H1 (cell line): ENCODE measurements at regions not wholly inside any gene's neighbourhood (a gene's known extent, or its start where the extent isn't known, plus 50 kb on each side); places are given as distances from the start of the nearest gene placed in this dataset.

ENCODE experiments used
- CTCF ChIA-PET: fragments of 300-600 bp; sonication (Branson Sonifier 250); formaldehyde crosslinking; loops from one replicate; lab custom pipeline; 2021; ENCODE audit not compliant: partially characterized antibody; lab: Charles Lee
- POLR2A ChIA-PET: fragments of 300-600 bp; sonication (Branson Sonifier 250); formaldehyde crosslinking; loops from one replicate; lab custom pipeline; 2021; ENCODE audit warnings: inconsistent platforms; ENCODE audit not compliant: partially characterized antibody; lab: Charles Lee
- DNase-seq, 2 experiments: peaks; one replicate each; pipeline versions ENCODE4 v3.0.0 to v3.0.0-alpha.2; 2010 to 2022; ENCODE audit warnings: low spot score in 2 of 2, low read depth in 1 of 2, mixed read lengths in 1 of 2
- FAIRE-seq: peaks from 2 replicates; lab custom pipeline; 2011; peaks lifted over from hg19 to GRCh38; lab: Jason Lieb, UNC
- H2AFZ ChIP-seq: 2 replicates; pipeline ENCODE4 v1.8.1; 2012; ENCODE audit warnings: low read length, inconsistent platforms
- H2AK5ac ChIP-seq: 2 replicates; pipeline ENCODE4 v1.6.1; 2013; ENCODE audit warnings: low read depth, low read length
- H2BK120ac ChIP-seq: replicated peaks from 2 replicates; pipeline ENCODE3; 2013; ENCODE audit warnings: low read depth, low read length, inconsistent platforms
- H2BK12ac ChIP-seq: 2 replicates; pipeline ENCODE4 v1.6.1; 2013; ENCODE audit warnings: low read depth, low read length
- H2BK15ac ChIP-seq: 2 replicates; pipeline ENCODE4 v1.6.1; 2013; ENCODE audit warnings: low read length
- H2BK20ac ChIP-seq: 2 replicates; pipeline ENCODE4 v1.6.1; 2013; ENCODE audit warnings: low read length
- H2BK5ac ChIP-seq: 2 replicates; pipeline ENCODE4 v1.6.1; 2013; ENCODE audit warnings: low read depth, low read length
- H3K14ac ChIP-seq: 2 replicates; pipeline ENCODE4 v1.6.1; 2013; ENCODE audit warnings: inconsistent platforms; ENCODE audit not compliant: insufficient read length
- H3K18ac ChIP-seq: 2 replicates; pipeline ENCODE4 v1.6.1; 2013; ENCODE audit warnings: low read length; ENCODE audit errors: extremely low read depth
- H3K23ac ChIP-seq: 2 replicates; pipeline ENCODE4 v1.6.1; 2013; ENCODE audit warnings: inconsistent platforms; ENCODE audit not compliant: insufficient read length
- H3K23me2 ChIP-seq: 2 replicates; pipeline ENCODE4 v1.6.1; 2013; ENCODE audit warnings: low read depth, low read length
- H3K27ac ChIP-seq: 2 replicates; pipeline ENCODE4 v1.6.1; 2011; ENCODE audit warnings: low read depth, low read length, inconsistent platforms
- H3K27me3 ChIP-seq, 4 experiments: replicated peaks in 1 of 4; 1 replicate in 1 of 4; 2 replicates in 3 of 4; pipeline versions ENCODE4 v1.6.1 to v1.8.1; 2011 to 2013; ENCODE audit warnings: low read length in 3 of 4, mild to moderate bottlenecking in 3 of 4, inconsistent platforms in 2 of 4, mixed read lengths in 2 of 4, moderate library complexity in 1 of 4; ENCODE audit not compliant: control insufficient read depth in 3 of 4, insufficient read depth in 3 of 4; ENCODE audit errors: extremely low read depth in 1 of 4
- H3K36me3 ChIP-seq, 4 experiments: 2 replicates each; pipeline versions ENCODE4 v1.6.1 to v1.8.1; 2011 to 2013; ENCODE audit warnings: mild to moderate bottlenecking in 4 of 4, low read length in 3 of 4, moderate library complexity in 2 of 4, control low read depth in 1 of 4, inconsistent platforms in 1 of 4; ENCODE audit not compliant: insufficient read depth in 4 of 4, control insufficient read depth in 2 of 4
- H3K4ac ChIP-seq: replicated peaks from 2 replicates; pipeline ENCODE3; 2013; ENCODE audit warnings: low read length, low read depth, mixed read lengths, inconsistent platforms; ENCODE audit not compliant: insufficient read length
- H3K4me1 ChIP-seq, 4 experiments: replicated peaks in 1 of 4; 1 replicate in 1 of 4; 2 replicates in 3 of 4; pipeline versions ENCODE4 v1.6.1 to v1.8.1; 2011 to 2013; ENCODE audit warnings: low read length in 3 of 4, inconsistent platforms in 2 of 4, mixed read lengths in 1 of 4; ENCODE audit not compliant: insufficient read depth in 4 of 4, control insufficient read depth in 3 of 4
- H3K4me2 ChIP-seq, 2 experiments: 2 replicates each; pipeline versions ENCODE4 v1.6.1 to v1.8.1; 2011 to 2013; ENCODE audit warnings: low read depth in 2 of 2, low read length in 2 of 2, control low read depth in 1 of 2, inconsistent platforms in 1 of 2, mild to moderate bottlenecking in 1 of 2; ENCODE audit not compliant: insufficient read depth in 1 of 2
- H3K4me3 ChIP-seq, 4 experiments: fragments of 200-600, 300-600 bp in 1 of 4; sonication (generic), shearing (Covaris generic), sonication (Bioruptor Twin) in 1 of 4; 2 replicates each; pipeline versions ENCODE4 v1.5.1 to v1.8.1; 2011 to 2016; ENCODE audit warnings: low read length in 4 of 4, low read depth in 3 of 4, control low read depth in 2 of 4, inconsistent platforms in 2 of 4, mild to moderate bottlenecking in 2 of 4, mixed read lengths in 1 of 4, moderate library complexity in 1 of 4; ENCODE audit not compliant: insufficient read depth in 2 of 4; ENCODE audit errors: extremely low read depth in 1 of 4
- H3K56ac ChIP-seq: replicated peaks from 2 replicates; pipeline ENCODE3; 2013; ENCODE audit warnings: low read depth, mild to moderate bottlenecking, mixed read lengths, low read length, inconsistent platforms; ENCODE audit not compliant: insufficient read length
- H3K79me1 ChIP-seq: 2 replicates; pipeline ENCODE4 v1.6.1; 2013; ENCODE audit warnings: low read depth, low read length, control low read depth
- H3K79me2 ChIP-seq, 2 experiments: 2 replicates each; pipeline versions ENCODE4 v1.6.1 to v1.8.1; 2012 to 2013; ENCODE audit warnings: low read length in 2 of 2, mild to moderate bottlenecking in 2 of 2, inconsistent platforms in 1 of 2; ENCODE audit not compliant: insufficient read depth in 2 of 2, control insufficient read depth in 1 of 2
- H3K9ac ChIP-seq, 4 experiments: replicated peaks in 1 of 4; 1 replicate in 1 of 4; 2 replicates in 3 of 4; pipeline versions ENCODE4 v1.6.1 to v1.8.1; 2011 to 2013; ENCODE audit warnings: low read depth in 3 of 4, low read length in 3 of 4, control low read depth in 2 of 4, mild to moderate bottlenecking in 2 of 4, moderate library complexity in 2 of 4, inconsistent platforms in 1 of 4; ENCODE audit errors: extremely low read depth in 1 of 4
- H3K9me3 ChIP-seq, 2 experiments: 2 replicates each; pipeline versions ENCODE4 v1.6.1 to v1.8.1; 2012 to 2013; ENCODE audit warnings: mild to moderate bottlenecking in 2 of 2, moderate library complexity in 2 of 2, control low read depth in 1 of 2, inconsistent platforms in 1 of 2, low read depth in 1 of 2, low read length in 1 of 2, mixed read lengths in 1 of 2; ENCODE audit not compliant: insufficient read depth in 2 of 2
- H4K20me1 ChIP-seq, 2 experiments: replicated peaks in 1 of 2; 2 replicates each; pipeline versions ENCODE3 to v1.8.1; 2011 to 2013; ENCODE audit warnings: inconsistent platforms in 2 of 2, low read length in 2 of 2, mild to moderate bottlenecking in 1 of 2; ENCODE audit not compliant: insufficient read depth in 2 of 2, control insufficient read depth in 1 of 2
- H4K5ac ChIP-seq: 2 replicates; pipeline ENCODE4 v1.6.1; 2013; ENCODE audit warnings: low read length, low read depth, mixed read lengths, inconsistent platforms; ENCODE audit not compliant: insufficient read length
- H4K8ac ChIP-seq: 2 replicates; pipeline ENCODE4 v1.8.0; 2013; ENCODE audit warnings: mild to moderate bottlenecking, moderate library complexity, low read length, inconsistent platforms; ENCODE audit not compliant: insufficient read depth; ENCODE audit errors: extremely low read depth
- H4K91ac ChIP-seq: replicated peaks from 2 replicates; pipeline ENCODE3; 2013; ENCODE audit warnings: low read length, mixed read lengths, inconsistent platforms; ENCODE audit not compliant: insufficient read length
- CTBP2 ChIP-seq: IDR thresholded peaks from 2 replicates; pipeline ENCODE4 v1.7.0; 2011; ENCODE audit warnings: borderline replicate concordance, mild to moderate bottlenecking, moderate library complexity, mixed read lengths, low read length; ENCODE audit not compliant: insufficient read depth, insufficient read length
- EGR1 ChIP-seq: IDR thresholded peaks from 2 replicates; pipeline ENCODE4 v1.6.1; 2011; ENCODE audit warnings: low read depth, low read length, borderline replicate concordance
- EZH2 ChIP-seq: fragments of 200-600 bp; sonication (generic); IDR thresholded peaks from 2 replicates; pipeline ENCODE4 v1.7.1; 2012; ENCODE audit warnings: low read depth, mild to moderate bottlenecking, moderate library complexity, low read length, inconsistent platforms; ENCODE audit not compliant: severe bottlenecking
- NANOG ChIP-seq: IDR thresholded peaks from 2 replicates; pipeline ENCODE4 v1.6.1; 2011; ENCODE audit warnings: low read length, low read depth, mild to moderate bottlenecking, inconsistent platforms; ENCODE audit not compliant: insufficient read depth, poor library complexity, severe bottlenecking
- RAD21 ChIP-seq, 2 experiments: IDR thresholded peaks in 1 of 2; conservative IDR thresholded peaks in 1 of 2; 2 replicates each; pipeline ENCODE4 v1.6.1; 2011; ENCODE audit warnings: low read depth in 2 of 2, low read length in 2 of 2, improper control_type of control experiment in 1 of 2, inconsistent platforms in 1 of 2, mild to moderate bottlenecking in 1 of 2, moderate library complexity in 1 of 2
- RXRA ChIP-seq: IDR thresholded peaks from 2 replicates; pipeline ENCODE4 v1.6.1; 2011; ENCODE audit warnings: low read depth, mild to moderate bottlenecking, low read length, moderate library complexity; ENCODE audit not compliant: insufficient read depth
- SAP30 ChIP-seq: fragments of 300-600 bp; sonication (generic); IDR thresholded peaks from 2 replicates; pipeline ENCODE4 v1.7.1; 2012; ENCODE audit warnings: low read length, moderate library complexity, mild to moderate bottlenecking, inconsistent platforms; ENCODE audit not compliant: insufficient read depth, insufficient replicate concordance
- SP1 ChIP-seq: IDR thresholded peaks from 2 replicates; pipeline ENCODE4 v1.6.1; 2011; ENCODE audit warnings: low read depth, low read length
- YY1 ChIP-seq: IDR thresholded peaks from 2 replicates; pipeline ENCODE4 v1.6.1; 2011; ENCODE audit warnings: low read depth, mild to moderate bottlenecking, low read length
- WGBS, 2 experiments: shearing (Covaris generic) in 1 of 2; methylation state at CpG; one replicate each; pipeline versions ENCODE4 v1.1.6 to v1.1.7; 2013 to 2015; ENCODE audit warnings: low lambda C conversion rate in 2 of 2, mixed read lengths in 2 of 2, inconsistent platforms in 1 of 2, low coverage in 1 of 2, missing lambda C conversion rate in 1 of 2; ENCODE audit not compliant: insufficient replicate concordance in 2 of 2, insufficient coverage in 1 of 2, insufficient read length in 1 of 2; ENCODE audit errors: extremely low coverage in 1 of 2, missing lambda C conversion rate in 1 of 2; 5-methylcytosine and 5-hydroxymethylcytosine counted together
- TF ChIP-seq, protein P1 (sequence below), 3 experiments: IDR thresholded peaks; 1 replicate in 2 of 3; 2 replicates in 1 of 3; pipeline versions ENCODE4 v1.5.1 to v1.6.1; 2011; ENCODE audit warnings: low read length in 3 of 3, mild to moderate bottlenecking in 3 of 3, inconsistent platforms in 2 of 3, low read depth in 1 of 3, moderate library complexity in 1 of 3; ENCODE audit not compliant: insufficient read depth in 1 of 3; ENCODE audit errors: control extremely low read depth in 1 of 3

DNA sequence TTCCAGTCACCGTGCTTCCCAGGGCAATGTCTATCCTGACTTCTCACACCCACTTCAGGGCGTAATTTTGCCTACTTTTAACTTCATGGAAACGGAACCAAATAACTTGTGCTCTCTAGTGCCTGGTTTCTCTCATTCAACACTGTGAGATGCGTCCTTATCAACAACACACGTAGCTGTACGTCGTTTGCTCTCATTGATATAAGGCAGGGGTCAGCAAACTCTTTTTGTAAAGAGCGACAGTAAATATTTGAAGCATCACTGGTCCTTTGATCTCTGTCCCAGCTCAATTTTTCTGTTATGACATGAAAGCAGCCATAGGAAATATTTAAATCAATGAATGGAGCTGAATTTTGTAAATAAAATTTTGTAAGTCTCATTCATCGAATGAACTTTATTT, 239.3 kb upstream of the KCNG1 start:
- H2AK5ac ChIP-seq = no peak overlapping the region
- no peak overlapping the region for H3K4me3 ChIP-seq
- H4K20me1 ChIP-seq = no peaks in the 10 kb centered on the region
- H2BK12ac ChIP-seq = 0 out of 2 replicates have a peak overlapping the region, but pooled peaks have one; percentile 29
- H3K79me2 ChIP-seq = no peaks in the 10 kb centered on the region
- H3K36me3 ChIP-seq = no peaks in the 10 kb centered on the region
- H2AFZ ChIP-seq = no peak overlapping the region
- H2BK20ac ChIP-seq = no peak overlapping the region
- H4K91ac ChIP-seq = no peak overlapping the region
- H3K14ac ChIP-seq = no peak overlapping the region
- TF ChIP-seq RAD21 (IDR thresholded peaks at IDR 0.05 in 1 of 2, conservative IDR thresholded peaks at IDR 0.05 in 1 of 2; ENCODE audit: low read depth in 2 of 2, low read length in 2 of 2) = no peak
- no peak for TF ChIP-seq CTBP2
- TF ChIP-seq RXRA = no peak
- TF ChIP-seq SAP30 = no peak
- TF ChIP-seq SP1 = no peak
- TF ChIP-seq EGR1 = no peak
- TF ChIP-seq, protein P1, sequence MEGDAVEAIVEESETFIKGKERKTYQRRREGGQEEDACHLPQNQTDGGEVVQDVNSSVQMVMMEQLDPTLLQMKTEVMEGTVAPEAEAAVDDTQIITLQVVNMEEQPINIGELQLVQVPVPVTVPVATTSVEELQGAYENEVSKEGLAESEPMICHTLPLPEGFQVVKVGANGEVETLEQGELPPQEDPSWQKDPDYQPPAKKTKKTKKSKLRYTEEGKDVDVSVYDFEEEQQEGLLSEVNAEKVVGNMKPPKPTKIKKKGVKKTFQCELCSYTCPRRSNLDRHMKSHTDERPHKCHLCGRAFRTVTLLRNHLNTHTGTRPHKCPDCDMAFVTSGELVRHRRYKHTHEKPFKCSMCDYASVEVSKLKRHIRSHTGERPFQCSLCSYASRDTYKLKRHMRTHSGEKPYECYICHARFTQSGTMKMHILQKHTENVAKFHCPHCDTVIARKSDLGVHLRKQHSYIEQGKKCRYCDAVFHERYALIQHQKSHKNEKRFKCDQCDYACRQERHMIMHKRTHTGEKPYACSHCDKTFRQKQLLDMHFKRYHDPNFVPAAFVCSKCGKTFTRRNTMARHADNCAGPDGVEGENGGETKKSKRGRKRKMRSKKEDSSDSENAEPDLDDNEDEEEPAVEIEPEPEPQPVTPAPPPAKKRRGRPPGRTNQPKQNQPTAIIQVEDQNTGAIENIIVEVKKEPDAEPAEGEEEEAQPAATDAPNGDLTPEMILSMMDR (IDR thresholded peaks at IDR 0.05; ENCODE audit: control extremely low read depth in 1 of 3, insufficient read depth in 1 of 3, low read depth in 1 of 3, low read length in 3 of 3) = no peak
- no peak for TF ChIP-seq YY1
- no peak for TF ChIP-seq NANOG
- no peak for TF ChIP-seq EZH2
- H3K4ac ChIP-seq = no peak overlapping the region
- DNase-seq = no peak
- H2BK120ac ChIP-seq = no peak overlapping the region
- H3K4me1 ChIP-seq = peaks cover 0 to 15% (median 6%) of the 10 kb centered on the region in 4 experiments; a peak in 2 of 7 replicates
- no peak for FAIRE-seq
- no peak overlapping the region for H3K4me2 ChIP-seq
- H3K9me3 ChIP-seq = peaks cover 14 to 15% of the 10 kb centered on the region in 2 experiments
- 91% methylated on average over 9 of the region's 9 CpGs; no CpG with 5 or more reads in 1 of the 2 experiments for WGBS, 2 experiments
- H2BK5ac ChIP-seq = no peak overlapping the region
- no peak overlapping the region for H3K27ac ChIP-seq
- H3K56ac ChIP-seq = no peak overlapping the region
- H3K23ac ChIP-seq = no peak overlapping the region
- 0 out of 2 replicates have a peak, but pooled peaks cover 2% of the 10 kb centered on the region for H3K23me2 ChIP-seq
- POLR2A ChIA-PET = no interaction called here
- H4K5ac ChIP-seq = no peak overlapping the region
- no peak overlapping the region for H3K9ac ChIP-seq
- H4K8ac ChIP-seq = no peak overlapping the region
- CTCF ChIA-PET = interaction anchor here (1.1 to 4.1 kb wide), 2 partner anchors 12 to 45 kb away, joined by 3 to 20 read pairs; no protein-coding TSS in a partner anchor
- H3K79me1 ChIP-seq = no peaks in the 10 kb centered on the region
- peak overlapping the region; percentile 55 for H2BK15ac ChIP-seq
- no peak overlapping the region for H3K18ac ChIP-seq
- H3K27me3 ChIP-seq = no peaks in the 10 kb centered on the region
